Fibroblast of lung (primary cell): ENCODE measurements at regions not wholly inside any gene's neighbourhood (a gene's known extent, or its start where the extent isn't known, plus 50 kb on each side); places are given as distances from the start of the nearest gene placed in this dataset.

Experiments
- CTCF ChIP-seq, 2 donors: IDR thresholded peaks in 1 of 2; conservative IDR thresholded peaks in 1 of 2; 1 replicate in 1 of 2; 2 replicates in 1 of 2; pipeline ENCODE4 v1.5.1; 2011 to 2012; ENCODE audit warnings: low read length in 2 of 2, control low read depth in 1 of 2, inconsistent platforms in 1 of 2, low read depth in 1 of 2, mild to moderate bottlenecking in 1 of 2
- EZH2 ChIP-seq: IDR thresholded peaks from 2 replicates; pipeline ENCODE4 v1.5.1; 2012; ENCODE audit warnings: low read length, control low read depth, mild to moderate bottlenecking; ENCODE audit errors: missing control alignments

- TF ChIP-seq CTCF (conservative IDR thresholded peaks at IDR 0.05 in 1 of 2, IDR thresholded peaks at IDR 0.05 in 1 of 2; ENCODE audit: low read depth in 1 of 2, low read length in 2 of 2) (no peak), EZH2 (no peak)
These were observed 444.4 kb upstream of the IGFBP7 start for GRCh38 chr4:57554556-57555092.
